Choroid plexus epithelial cell (primary cell): ENCODE measurements at regions not wholly inside any gene's neighbourhood (a gene's known extent, or its start where the extent isn't known, plus 50 kb on each side); places are given as distances from the start of the nearest gene placed in this dataset.

Experiments used
- DNase-seq: peaks from one replicate; pipeline ENCODE4 v3.0.0-alpha.2; 2010; ENCODE audit warnings: low read depth
- H3K4me3 ChIP-seq: 2 replicates; pipeline ENCODE4 v1.5.1; 2011; ENCODE audit warnings: low read depth, mild to moderate bottlenecking, control low read depth, low read length, moderate library complexity
- TF ChIP-seq, protein P1 (sequence below): conservative IDR thresholded peaks from 2 replicates; pipeline ENCODE4 v1.5.1; 2011; ENCODE audit warnings: low read depth, mild to moderate bottlenecking, control low read depth, inconsistent platforms, low read length, moderate library complexity

DNA sequence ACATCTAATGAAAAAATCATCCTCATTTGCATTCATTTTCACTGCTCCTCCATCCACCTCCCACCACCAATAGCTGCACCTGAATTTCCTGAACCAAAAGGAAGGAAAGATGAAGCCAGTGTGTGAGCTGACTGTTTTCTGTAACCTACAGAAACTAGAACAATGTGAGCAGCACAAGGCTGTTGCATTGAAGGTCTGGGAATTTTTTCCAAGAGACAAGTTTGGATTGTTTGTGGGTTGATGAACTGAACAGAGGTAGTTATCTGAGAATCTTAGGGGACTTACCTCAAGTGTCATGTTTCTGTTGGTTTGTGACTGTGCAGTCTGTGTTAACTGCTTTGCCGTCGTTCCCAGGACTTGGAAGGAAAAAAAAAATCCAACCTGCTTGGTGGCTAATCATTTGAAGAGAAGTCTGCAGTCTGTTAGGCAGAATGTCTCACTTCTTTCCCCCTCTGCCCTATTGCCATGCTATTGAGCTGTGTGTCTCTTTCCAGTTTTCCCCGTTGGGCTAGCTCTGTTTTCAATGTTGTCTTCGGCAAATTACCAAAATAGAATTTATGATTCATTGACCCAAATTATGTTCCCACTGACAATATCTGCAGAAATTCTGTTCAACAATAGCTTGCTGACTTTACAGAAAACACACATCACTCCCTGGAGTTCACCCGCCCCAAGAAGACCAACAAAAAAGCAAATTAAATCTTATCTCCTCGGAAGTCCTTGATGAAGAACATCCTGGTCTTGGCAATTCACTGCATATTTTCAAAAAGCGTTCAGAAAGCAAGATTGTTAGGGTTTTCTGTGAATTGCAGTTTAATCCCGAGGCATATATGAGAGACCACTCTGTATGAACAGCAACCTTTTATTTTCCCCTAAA, 76.0 kb downstream of the SC5D start:
- H3K4me3 ChIP-seq, result no peak overlapping the region
- DNase-seq, result no peak
- TF ChIP-seq, protein P1, sequence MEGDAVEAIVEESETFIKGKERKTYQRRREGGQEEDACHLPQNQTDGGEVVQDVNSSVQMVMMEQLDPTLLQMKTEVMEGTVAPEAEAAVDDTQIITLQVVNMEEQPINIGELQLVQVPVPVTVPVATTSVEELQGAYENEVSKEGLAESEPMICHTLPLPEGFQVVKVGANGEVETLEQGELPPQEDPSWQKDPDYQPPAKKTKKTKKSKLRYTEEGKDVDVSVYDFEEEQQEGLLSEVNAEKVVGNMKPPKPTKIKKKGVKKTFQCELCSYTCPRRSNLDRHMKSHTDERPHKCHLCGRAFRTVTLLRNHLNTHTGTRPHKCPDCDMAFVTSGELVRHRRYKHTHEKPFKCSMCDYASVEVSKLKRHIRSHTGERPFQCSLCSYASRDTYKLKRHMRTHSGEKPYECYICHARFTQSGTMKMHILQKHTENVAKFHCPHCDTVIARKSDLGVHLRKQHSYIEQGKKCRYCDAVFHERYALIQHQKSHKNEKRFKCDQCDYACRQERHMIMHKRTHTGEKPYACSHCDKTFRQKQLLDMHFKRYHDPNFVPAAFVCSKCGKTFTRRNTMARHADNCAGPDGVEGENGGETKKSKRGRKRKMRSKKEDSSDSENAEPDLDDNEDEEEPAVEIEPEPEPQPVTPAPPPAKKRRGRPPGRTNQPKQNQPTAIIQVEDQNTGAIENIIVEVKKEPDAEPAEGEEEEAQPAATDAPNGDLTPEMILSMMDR, result no peak

DNA sequence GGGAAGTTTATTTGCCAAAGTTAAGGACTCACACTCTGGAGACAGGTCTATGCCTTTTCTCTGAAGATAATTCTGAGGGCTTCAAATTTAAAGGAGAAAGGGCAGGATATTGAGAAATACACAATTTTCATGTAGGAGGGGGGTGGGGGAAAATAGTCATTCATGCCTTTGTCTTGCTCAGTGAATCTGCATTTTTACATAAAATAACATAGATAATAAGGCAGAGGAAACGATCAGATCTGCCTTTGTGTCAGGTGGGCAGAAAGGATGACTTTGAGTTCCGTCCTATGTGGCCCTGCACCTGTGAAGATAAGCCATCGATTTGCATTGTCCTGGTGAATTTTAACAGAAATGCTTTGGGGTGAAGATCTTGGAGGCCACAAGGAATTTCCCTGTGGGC, 76.8 kb downstream of the SC5D start:
- TF ChIP-seq, protein P1, result no peak
- H3K4me3 ChIP-seq, result no peak overlapping the region
- DNase-seq, result no peak

DNA sequence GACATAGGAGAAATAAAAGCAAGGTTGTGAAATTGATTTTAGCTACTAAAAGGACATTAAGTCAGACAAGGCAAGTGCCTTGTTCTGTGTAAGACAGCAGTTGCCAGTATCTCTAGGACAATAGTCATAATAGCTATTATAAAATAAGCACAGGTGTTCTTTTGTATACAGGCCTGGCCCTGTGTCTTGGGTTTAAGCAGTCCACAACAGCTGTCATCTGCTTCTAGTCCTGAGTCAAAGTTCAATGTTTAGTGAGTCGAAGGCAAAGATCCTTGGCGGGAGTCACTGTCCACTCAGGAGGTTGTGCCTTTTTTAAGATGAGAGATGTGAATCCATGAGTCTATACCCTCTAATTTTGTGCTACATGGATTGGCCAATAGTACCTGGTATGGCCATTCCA, 79.5 kb downstream of the SC5D start:
- no peak for DNase-seq
- no peak overlapping the region for H3K4me3 ChIP-seq
- TF ChIP-seq, protein P1, result no peak

DNA sequence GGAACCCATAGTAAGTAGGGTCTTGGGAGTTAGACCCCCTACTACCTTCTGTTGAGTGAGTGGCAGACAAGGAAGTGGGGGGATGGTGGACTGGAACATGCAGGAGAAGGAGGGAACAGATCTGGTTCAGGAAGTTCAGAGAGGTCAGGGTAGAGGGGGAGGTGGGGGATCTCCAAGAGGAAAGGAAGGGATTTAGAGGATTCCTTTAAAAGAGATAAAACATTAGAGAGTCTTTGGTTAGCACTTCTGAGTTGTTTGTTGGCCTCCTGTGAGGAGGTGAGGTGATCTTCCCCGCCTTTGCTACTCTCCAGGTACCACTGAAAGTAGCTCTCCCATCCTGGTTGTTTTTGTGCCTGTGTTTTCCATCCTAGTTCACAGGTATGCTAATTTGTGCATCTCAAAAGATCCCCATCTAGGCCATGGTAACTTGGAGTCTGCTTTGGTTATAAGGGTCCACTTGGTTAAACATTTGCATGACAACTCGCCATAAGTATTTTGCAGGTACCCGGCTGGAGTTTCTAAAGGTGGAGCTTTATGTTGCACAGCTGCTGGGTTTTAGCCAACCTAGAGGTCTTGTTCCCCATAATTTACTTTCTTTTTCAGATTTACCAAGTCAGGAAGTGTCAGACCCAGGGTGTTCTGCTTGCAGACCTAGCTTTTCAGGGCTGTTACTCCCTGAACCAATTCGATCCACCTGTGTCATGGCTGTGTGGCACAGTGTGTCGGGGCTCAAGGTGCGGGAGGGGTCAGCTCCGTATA, 79.3 kb upstream of the SORL1 start:
- H3K4me3 ChIP-seq, result no peak overlapping the region
- DNase-seq, result no peak
- TF ChIP-seq, protein P1, result no peak

DNA sequence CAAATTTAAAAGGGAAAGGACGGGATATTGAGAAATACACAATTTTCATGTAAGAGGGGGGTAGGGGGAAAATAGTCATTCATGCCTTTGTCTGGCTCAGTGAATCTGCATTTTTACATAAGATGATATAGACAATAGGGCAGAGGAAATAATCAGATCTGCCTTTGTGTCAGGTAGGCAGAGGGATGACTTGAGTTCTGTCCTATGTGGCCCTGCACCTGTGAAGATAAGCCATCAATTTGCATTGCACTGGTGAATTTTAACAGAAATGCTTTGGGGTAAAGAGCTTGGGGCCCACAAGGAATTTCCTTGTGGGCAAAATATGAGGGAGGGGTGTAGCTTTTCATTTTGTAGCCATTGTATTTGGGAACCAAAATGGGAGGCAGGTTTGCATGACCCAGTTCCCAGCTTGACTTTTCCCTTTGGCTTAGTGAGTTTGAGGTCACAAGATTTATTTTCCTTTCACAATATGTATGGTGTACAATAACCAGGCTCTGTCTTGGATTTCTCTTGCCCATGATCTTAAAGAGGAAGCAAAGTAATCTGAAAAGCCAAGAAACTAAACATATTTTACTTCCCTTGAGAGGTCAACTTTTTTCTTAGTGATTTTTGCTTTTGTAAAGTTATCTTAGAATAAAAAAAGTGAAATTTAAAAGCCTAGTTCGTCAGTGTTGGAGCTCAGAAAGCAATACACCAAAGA, 77.7 kb upstream of the SORL1 start:
- no peak for DNase-seq

DNA sequence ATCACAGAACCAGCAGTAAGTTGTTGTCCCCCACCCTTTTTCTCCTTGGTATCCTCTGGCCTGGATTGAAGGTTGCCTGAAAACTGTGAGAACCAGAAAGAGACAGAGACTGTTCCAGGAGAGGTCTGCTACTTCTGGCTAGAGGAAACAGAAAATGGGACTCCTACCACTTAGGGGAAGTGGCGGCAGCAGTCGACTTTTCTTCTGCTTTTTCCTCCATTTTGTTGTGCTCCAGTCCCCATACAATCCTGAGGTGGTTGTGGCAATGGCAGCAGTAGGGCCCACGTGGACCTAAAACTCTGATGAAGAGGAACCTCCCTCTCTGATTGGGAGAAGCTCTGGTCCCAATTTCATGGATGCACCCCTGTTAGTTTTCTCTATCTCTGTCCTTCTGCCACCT, 76.0 kb upstream of the SORL1 start:
- TF ChIP-seq, protein P1, result no peak
- no peak overlapping the region for H3K4me3 ChIP-seq
- no peak for DNase-seq

More for the DNA sequence above, 77.7 kb upstream of the SORL1 start:
- TF ChIP-seq, protein P1, result no peak
- no peak overlapping the region for H3K4me3 ChIP-seq
